OCI-LY1 (cell line): ENCODE measurements at regions not wholly inside any gene's neighbourhood (a gene's known extent, or its start where the extent isn't known, plus 50 kb on each side); places are given as distances from the start of the nearest gene placed in this dataset.

Source experiments
- H2AFZ ChIP-seq: fragments of 200-600 bp; sonication (generic), shearing (Covaris generic); 2 replicates; pipeline ENCODE4 v1.6.0; 2014; ENCODE audit warnings: antibody characterized with exemption, mild to moderate bottlenecking, low read length
- H3F3A ChIP-seq: fragments of 200-600 bp; sonication (generic), shearing (Covaris generic); 2 replicates; pipeline ENCODE4 v1.6.0; 2014; ENCODE audit warnings: mild to moderate bottlenecking, antibody characterized with exemption, low read length, moderate library complexity; ENCODE audit not compliant: insufficient read depth
- H3K27ac ChIP-seq: fragments of 200-600 bp; sonication (generic); 2 replicates; pipeline ENCODE4 v1.5.1; 2014; ENCODE audit warnings: low read length, mixed run types, mild to moderate bottlenecking, low read depth; ENCODE audit not compliant: poor library complexity, severe bottlenecking
- H3K27me3 ChIP-seq: fragments of 200-600 bp; sonication (generic); 2 replicates; pipeline ENCODE4 v1.6.0; 2014; ENCODE audit warnings: antibody characterized with exemption, mild to moderate bottlenecking, low read length, moderate library complexity; ENCODE audit not compliant: insufficient read depth
- H3K36me3 ChIP-seq: fragments of 200-600 bp; sonication (generic); 2 replicates; pipeline ENCODE4 v1.6.1; 2014; ENCODE audit warnings: mild to moderate bottlenecking, antibody characterized with exemption, low read length, moderate library complexity, mixed read lengths; ENCODE audit not compliant: insufficient read depth
- H3K4me1 ChIP-seq: fragments of 200-600 bp; sonication (generic); 2 replicates; pipeline ENCODE4 v1.5.1; 2014; ENCODE audit warnings: mild to moderate bottlenecking, low read length, moderate library complexity; ENCODE audit not compliant: insufficient read depth, severe bottlenecking
- H3K4me2 ChIP-seq: fragments of 200-600 bp; sonication (generic), shearing (Covaris generic); 2 replicates; pipeline ENCODE4 v1.6.1; 2014; ENCODE audit warnings: low read length
- H3K4me3 ChIP-seq: fragments of 200-600 bp; sonication (generic); 2 replicates; pipeline ENCODE4 v1.5.1; 2014; ENCODE audit warnings: low read length, low read depth, mild to moderate bottlenecking, mixed read lengths; ENCODE audit not compliant: poor library complexity, severe bottlenecking
- H3K79me2 ChIP-seq: fragments of 200-600 bp; shearing (Covaris generic); 2 replicates; pipeline ENCODE4 v1.6.1; 2016; ENCODE audit warnings: mixed run types, low read length, mixed read lengths; ENCODE audit not compliant: insufficient read depth
- H3K9ac ChIP-seq: fragments of 200-600 bp; sonication (generic), shearing (Covaris generic); 2 replicates; pipeline ENCODE4 v1.6.1; 2014; ENCODE audit warnings: mild to moderate bottlenecking, low read length, mixed read lengths
- H3K9me2 ChIP-seq: fragments of 200-600 bp; sonication (generic), shearing (Covaris generic); 2 replicates; pipeline ENCODE4 v1.6.1; 2014; ENCODE audit warnings: low read depth, mild to moderate bottlenecking, low read length, mixed read lengths
- H3K9me3 ChIP-seq: fragments of 200-600 bp; shearing (Covaris generic); 2 replicates; pipeline ENCODE4 v1.6.1; 2014; ENCODE audit warnings: low read length, mixed read lengths
- H4K20me1 ChIP-seq: fragments of 200-600 bp; sonication (generic), shearing (Covaris generic); 2 replicates; pipeline ENCODE4 v1.6.0; 2016; ENCODE audit warnings: mild to moderate bottlenecking, low read length; ENCODE audit not compliant: insufficient read depth
- CTCF ChIP-seq: fragments of 200-600 bp; sonication (generic), shearing (Covaris generic); IDR thresholded peaks from 2 replicates; pipeline ENCODE4 v1.5.1; 2017; ENCODE audit warnings: mild to moderate bottlenecking, antibody characterized with exemption, low read length, moderate library complexity, mixed read lengths
- EZH2 ChIP-seq: fragments of 200-600 bp; sonication (generic), shearing (Covaris generic); IDR thresholded peaks from 2 replicates; pipeline ENCODE4 v1.8.0; 2017; ENCODE audit warnings: borderline replicate concordance, mixed run types, mild to moderate bottlenecking, antibody characterized with exemption, low read length, moderate library complexity, mixed read lengths

GRCh38 chr6:916131-916530 is 223.2 kb upstream of the EXOC2 start:
- H3K27ac ChIP-seq, result no peak overlapping the region
- no peak overlapping the region for H3K4me3 ChIP-seq
- no peaks in the 10 kb centered on the region for H3K79me2 ChIP-seq
- no peaks in the 10 kb centered on the region for H3K36me3 ChIP-seq
- TF ChIP-seq EZH2, result no peak
- no peak for TF ChIP-seq CTCF
- 0 out of 2 replicates have a peak, but pooled peaks cover 4% of the 10 kb centered on the region for H3K27me3 ChIP-seq
- no peaks in the 10 kb centered on the region for H3K9me3 ChIP-seq
- H3K4me2 ChIP-seq, result no peak overlapping the region
- no peaks in the 10 kb centered on the region for H3K4me1 ChIP-seq
- no peaks in the 10 kb centered on the region for H3F3A ChIP-seq
- H4K20me1 ChIP-seq, result no peaks in the 10 kb centered on the region
- H3K9me2 ChIP-seq, result no peaks in the 10 kb centered on the region
- H3K9ac ChIP-seq, result no peak overlapping the region
- H2AFZ ChIP-seq, result no peak overlapping the region

- H3K9me2 ChIP-seq, result no peaks in the 10 kb centered on the region
- H3K4me1 ChIP-seq, result no peaks in the 10 kb centered on the region
- H3K27me3 ChIP-seq, result 0 out of 2 replicates have a peak, but pooled peaks cover 4% of the 10 kb centered on the region
- H3K79me2 ChIP-seq, result no peaks in the 10 kb centered on the region
- H3K4me2 ChIP-seq, result no peak overlapping the region
- no peaks in the 10 kb centered on the region for H3K9me3 ChIP-seq
- H3K4me3 ChIP-seq, result no peak overlapping the region
- H3K36me3 ChIP-seq, result no peaks in the 10 kb centered on the region
- no peak overlapping the region for H3K9ac ChIP-seq
- TF ChIP-seq EZH2, result no peak
- TF ChIP-seq CTCF, result no peak
- no peak overlapping the region for H2AFZ ChIP-seq
- H3K27ac ChIP-seq, result no peak overlapping the region
- H4K20me1 ChIP-seq, result no peaks in the 10 kb centered on the region
- H3F3A ChIP-seq, result no peaks in the 10 kb centered on the region
Measured at GRCh38 chr6:912871-913835, 220.2 kb upstream of the EXOC2 start.

DNA sequence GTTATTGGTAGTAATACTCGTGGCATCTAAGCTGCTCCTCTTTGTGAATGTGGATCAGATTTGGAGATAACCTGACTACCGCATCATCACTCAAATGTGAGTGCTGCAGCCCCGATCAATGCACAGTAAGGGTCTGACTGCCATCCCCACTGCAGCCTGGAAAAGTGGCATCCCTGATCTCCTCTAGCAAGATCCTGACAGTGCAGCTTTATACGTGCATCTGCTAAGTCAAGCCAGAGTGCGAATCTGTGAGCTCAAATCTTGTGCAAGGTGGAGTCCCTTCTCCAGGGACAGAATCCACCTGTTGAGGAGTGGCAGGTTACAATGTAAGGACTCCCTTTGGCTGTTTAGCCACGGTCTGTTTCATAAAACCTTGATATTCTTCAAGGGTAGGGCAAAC is 215.0 kb upstream of the EXOC2 start:
- Histone ChIP-seq H3K27ac (no peak overlapping the region), H3K9me2 (no peaks in the 10 kb centered on the region), H3K4me1 (no peaks in the 10 kb centered on the region), H3K4me3 (no peak overlapping the region), H3F3A (no peaks in the 10 kb centered on the region), H2AFZ (no peak overlapping the region), H3K4me2 (no peak overlapping the region), H3K27me3 (0 out of 2 replicates have a peak, but pooled peaks cover 4% of the 10 kb centered on the region), H3K79me2 (no peaks in the 10 kb centered on the region), H4K20me1 (no peaks in the 10 kb centered on the region), H3K9ac (no peak overlapping the region), H3K36me3 (no peaks in the 10 kb centered on the region), H3K9me3 (no peaks in the 10 kb centered on the region)
- TF ChIP-seq EZH2 (no peak), CTCF (no peak)
